ENCODE measurements at regions not wholly inside any gene's neighbourhood (a gene's known extent, or its start where the extent isn't known, plus 50 kb on each side); places are given as distances from the start of the nearest gene placed in this dataset.

DNA sequence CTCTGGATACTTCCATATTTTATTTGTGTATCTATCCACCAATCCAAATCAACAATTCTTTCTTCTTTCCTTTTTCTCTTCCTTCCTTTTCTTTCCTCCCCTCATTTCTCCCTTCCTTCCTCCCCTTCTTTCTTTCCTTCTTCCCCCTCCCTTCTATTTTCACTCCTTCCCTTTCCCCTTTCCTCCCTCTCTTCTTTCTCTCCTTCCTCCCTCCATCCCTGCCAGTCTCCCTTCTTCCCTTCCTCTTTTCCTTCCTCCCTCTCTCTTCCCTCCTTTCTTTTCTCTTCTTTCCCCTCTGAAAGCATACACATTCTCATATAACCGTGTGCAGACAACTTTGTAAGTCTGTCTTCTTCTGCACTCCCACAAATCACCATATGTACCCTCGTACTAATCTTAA lies 382.3 kb upstream of the MAF start:
- Histone ChIP-seq H3K9me1 (replicated peaks; ENCODE audit: control insufficient read depth, extremely low read depth, insufficient read depth, low read length) (no peaks in the 10 kb centered on the region), H3K9me3 (replicated peaks; ENCODE audit: control insufficient read depth, insufficient read depth, low read length) (no peaks in the 10 kb centered on the region), H4K20me1 (replicated peaks; ENCODE audit: control insufficient read depth, extremely low read depth, insufficient read depth, low read length) (no peaks in the 10 kb centered on the region), H3K4me3 (replicated peaks in 1 of 3; ENCODE audit: insufficient read depth in 1 of 3, low read depth in 1 of 3, low read length in 3 of 3) (no peak overlapping the region), H3K9ac (replicated peaks; ENCODE audit: extremely low read depth, insufficient read depth, low read length) (no peak overlapping the region), H3K27ac (ENCODE audit: insufficient read depth, low read depth, low read length) (no peak overlapping the region), H3K4me2 (ENCODE audit: insufficient read depth, low read length) (no peak overlapping the region), H3K36me3 (ENCODE audit: control insufficient read depth in 2 of 2, extremely low read depth in 1 of 2, insufficient read depth in 2 of 2, low read length in 2 of 2) (no peaks in the 10 kb centered on the region), H3K4me1 (ENCODE audit: control insufficient read depth, extremely low read depth, insufficient read depth, low read length) (no peaks in the 10 kb centered on the region), H3K27me3 (ENCODE audit: control insufficient read depth in 2 of 2, insufficient read depth in 2 of 2, low read length in 2 of 2) (no peaks in the 10 kb centered on the region), H3K79me2 (ENCODE audit: control insufficient read depth, insufficient read depth, low read length) (no peaks in the 10 kb centered on the region), H2AFZ (ENCODE audit: low read depth, low read length) (no peak overlapping the region)
- intact Hi-C loops (cut with micrococcal nuclease) (no loop called here), dilution Hi-C loops (cut with MboI; ENCODE audit: extremely low pct_ligation_motif_present, low sequenced_read_pairs) (no loop called here)
- no peak for FAIRE-seq
- TF ChIP-seq, protein P1, sequence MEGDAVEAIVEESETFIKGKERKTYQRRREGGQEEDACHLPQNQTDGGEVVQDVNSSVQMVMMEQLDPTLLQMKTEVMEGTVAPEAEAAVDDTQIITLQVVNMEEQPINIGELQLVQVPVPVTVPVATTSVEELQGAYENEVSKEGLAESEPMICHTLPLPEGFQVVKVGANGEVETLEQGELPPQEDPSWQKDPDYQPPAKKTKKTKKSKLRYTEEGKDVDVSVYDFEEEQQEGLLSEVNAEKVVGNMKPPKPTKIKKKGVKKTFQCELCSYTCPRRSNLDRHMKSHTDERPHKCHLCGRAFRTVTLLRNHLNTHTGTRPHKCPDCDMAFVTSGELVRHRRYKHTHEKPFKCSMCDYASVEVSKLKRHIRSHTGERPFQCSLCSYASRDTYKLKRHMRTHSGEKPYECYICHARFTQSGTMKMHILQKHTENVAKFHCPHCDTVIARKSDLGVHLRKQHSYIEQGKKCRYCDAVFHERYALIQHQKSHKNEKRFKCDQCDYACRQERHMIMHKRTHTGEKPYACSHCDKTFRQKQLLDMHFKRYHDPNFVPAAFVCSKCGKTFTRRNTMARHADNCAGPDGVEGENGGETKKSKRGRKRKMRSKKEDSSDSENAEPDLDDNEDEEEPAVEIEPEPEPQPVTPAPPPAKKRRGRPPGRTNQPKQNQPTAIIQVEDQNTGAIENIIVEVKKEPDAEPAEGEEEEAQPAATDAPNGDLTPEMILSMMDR (IDR thresholded peaks at IDR 0.05; ENCODE audit: extremely low read depth in 1 of 2, insufficient read depth in 1 of 2, low read depth in 1 of 2, low read length in 2 of 2): no peak
- TF ChIP-seq, protein P2, sequence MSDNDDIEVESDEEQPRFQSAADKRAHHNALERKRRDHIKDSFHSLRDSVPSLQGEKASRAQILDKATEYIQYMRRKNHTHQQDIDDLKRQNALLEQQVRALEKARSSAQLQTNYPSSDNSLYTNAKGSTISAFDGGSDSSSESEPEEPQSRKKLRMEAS (IDR thresholded peaks at IDR 0.05; ENCODE audit: insufficient read depth, insufficient read length): no peak
- TF ChIP-seq POLR2AphosphoS5 (IDR thresholded peaks at IDR 0.05; ENCODE audit: insufficient read depth, low read depth, low read length) (no peak), MYC (IDR thresholded peaks at IDR 0.05; ENCODE audit: low read depth, low read length) (no peak), GATA2 (IDR thresholded peaks at IDR 0.05; ENCODE audit: insufficient read depth, insufficient read length, low read depth, low read length) (no peak), FOS (IDR thresholded peaks at IDR 0.05; ENCODE audit: borderline replicate concordance, insufficient read depth, low read length) (no peak), EZH2 (IDR thresholded peaks at IDR 0.05; ENCODE audit: borderline replicate concordance, low read depth, low read length, severe bottlenecking) (no peak), POLR2A (IDR thresholded peaks at IDR 0.05; ENCODE audit: low read depth, low read length) (no peak), JUN (IDR thresholded peaks at IDR 0.05; ENCODE audit: borderline replicate concordance, insufficient read depth, insufficient read length, low read depth) (no peak)
- ChIA-PET CTCF (no interaction called here), POLR2A (no interaction called here)
- BruUV-seq (replicated peaks): no TSS peak
- DNase-seq (ENCODE audit: low read depth, low spot score): no peak

Measured in endothelial cell of umbilical vein (primary cell).